ENCODE measurements at regions not wholly inside any gene's neighbourhood (a gene's known extent, or its start where the extent isn't known, plus 50 kb on each side); places are given as distances from the start of the nearest gene placed in this dataset.

GRCh38 chr19:28495046-28495445, 717.9 kb downstream of the UQCRFS1 start:
- FAIRE-seq = no peak
- peaks cover 14% of the 10 kb centered on the region for H3K9me3 ChIP-seq
- H3K27ac ChIP-seq = no peak overlapping the region
- DNase-seq (ENCODE audit: low read depth in 1 of 2, low spot score in 1 of 2) = no peak
- no peak overlapping the region for H3K4me3 ChIP-seq
- no peaks in the 10 kb centered on the region for H3K4me1 ChIP-seq
- ChIA-PET POLR2A (no interaction called here), CTCF (no interaction called here)
- no peak for TF ChIP-seq USF2 (IDR thresholded peaks at IDR 0.05)
- no peak for TF ChIP-seq FOXS1 (CRISPR knock-in tag; IDR thresholded peaks at IDR 0.05)
- TF ChIP-seq RCOR1 (IDR thresholded peaks at IDR 0.05; ENCODE audit: low read depth, low read length) = no peak
- TF ChIP-seq CEBPB (IDR thresholded peaks at IDR 0.05) = no peak
- TF ChIP-seq PHF8 (IDR thresholded peaks at IDR 0.05; ENCODE audit: borderline replicate concordance, low read depth) = no peak
- TF ChIP-seq CBX2 (IDR thresholded peaks at IDR 0.05; ENCODE audit: borderline replicate concordance, low read depth) = no peak
- no peak for TF ChIP-seq HMGXB4 (CRISPR knock-in tag; IDR thresholded peaks at IDR 0.05; ENCODE audit: borderline replicate concordance)
- TF ChIP-seq FOSL2 (IDR thresholded peaks at IDR 0.05) = no peak
- no peak for TF ChIP-seq FOSL2 (CRISPR knock-in tag; IDR thresholded peaks at IDR 0.05)
- TF ChIP-seq RAD21 (conservative IDR thresholded peaks at IDR 0.05 in 1 of 2, IDR thresholded peaks at IDR 0.05 in 1 of 2) = no peak
- ATAC-seq = no peak
- H3K4me2 ChIP-seq = no peak overlapping the region
- WGBS (ENCODE audit: missing lambda C conversion rate) = 4% methylated on average over 4 of the region's 4 CpGs

GRCh38 chr19:28494461-28494860, 718.5 kb downstream of the UQCRFS1 start:
- CTCF ChIA-PET = no interaction called here
- Histone ChIP-seq H3K4me1 (no peaks in the 10 kb centered on the region), H3K27ac (no peak overlapping the region), H3K9me3 (peaks cover 16% of the 10 kb centered on the region), H3K4me3 (no peak overlapping the region), H3K4me2 (no peak overlapping the region)
- FAIRE-seq = no peak
- ATAC-seq = no peak
- no peak for TF ChIP-seq JUNB (IDR thresholded peaks at IDR 0.05)
- TF ChIP-seq RAD21 (conservative IDR thresholded peaks at IDR 0.05 in 1 of 2, IDR thresholded peaks at IDR 0.05 in 1 of 2) = no peak
- TF ChIP-seq MAZ (IDR thresholded peaks at IDR 0.05; ENCODE audit: borderline replicate concordance, low read depth, low read length) = no peak
- TF ChIP-seq HOXB13 (CRISPR knock-in tag; IDR thresholded peaks at IDR 0.05; ENCODE audit: low read depth) = no peak
- TF ChIP-seq HOXB5 (CRISPR knock-in tag; IDR thresholded peaks at IDR 0.05) = no peak
- TF ChIP-seq, protein P1, sequence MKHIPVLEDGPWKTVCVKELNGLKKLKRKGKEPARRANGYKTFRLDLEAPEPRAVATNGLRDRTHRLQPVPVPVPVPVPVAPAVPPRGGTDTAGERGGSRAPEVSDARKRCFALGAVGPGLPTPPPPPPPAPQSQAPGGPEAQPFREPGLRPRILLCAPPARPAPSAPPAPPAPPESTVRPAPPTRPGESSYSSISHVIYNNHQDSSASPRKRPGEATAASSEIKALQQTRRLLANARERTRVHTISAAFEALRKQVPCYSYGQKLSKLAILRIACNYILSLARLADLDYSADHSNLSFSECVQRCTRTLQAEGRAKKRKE (CRISPR knock-in tag; IDR thresholded peaks at IDR 0.05; ENCODE audit: low read depth) = no peak
- TF ChIP-seq HOXA7 (CRISPR knock-in tag; IDR thresholded peaks at IDR 0.05) = no peak
- TF ChIP-seq, protein P2, sequence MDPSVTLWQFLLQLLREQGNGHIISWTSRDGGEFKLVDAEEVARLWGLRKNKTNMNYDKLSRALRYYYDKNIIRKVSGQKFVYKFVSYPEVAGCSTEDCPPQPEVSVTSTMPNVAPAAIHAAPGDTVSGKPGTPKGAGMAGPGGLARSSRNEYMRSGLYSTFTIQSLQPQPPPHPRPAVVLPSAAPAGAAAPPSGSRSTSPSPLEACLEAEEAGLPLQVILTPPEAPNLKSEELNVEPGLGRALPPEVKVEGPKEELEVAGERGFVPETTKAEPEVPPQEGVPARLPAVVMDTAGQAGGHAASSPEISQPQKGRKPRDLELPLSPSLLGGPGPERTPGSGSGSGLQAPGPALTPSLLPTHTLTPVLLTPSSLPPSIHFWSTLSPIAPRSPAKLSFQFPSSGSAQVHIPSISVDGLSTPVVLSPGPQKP (IDR thresholded peaks at IDR 0.05; ENCODE audit: low read depth, low read length) = no peak
- no peak for TF ChIP-seq HES2 (IDR thresholded peaks at IDR 0.05)
- 34% methylated on average over 7 of the region's 7 CpGs for WGBS (ENCODE audit: missing lambda C conversion rate)
- POLR2A ChIA-PET = no interaction called here
- DNase-seq (ENCODE audit: low read depth in 1 of 2, low spot score in 1 of 2) = no peak

DNA sequence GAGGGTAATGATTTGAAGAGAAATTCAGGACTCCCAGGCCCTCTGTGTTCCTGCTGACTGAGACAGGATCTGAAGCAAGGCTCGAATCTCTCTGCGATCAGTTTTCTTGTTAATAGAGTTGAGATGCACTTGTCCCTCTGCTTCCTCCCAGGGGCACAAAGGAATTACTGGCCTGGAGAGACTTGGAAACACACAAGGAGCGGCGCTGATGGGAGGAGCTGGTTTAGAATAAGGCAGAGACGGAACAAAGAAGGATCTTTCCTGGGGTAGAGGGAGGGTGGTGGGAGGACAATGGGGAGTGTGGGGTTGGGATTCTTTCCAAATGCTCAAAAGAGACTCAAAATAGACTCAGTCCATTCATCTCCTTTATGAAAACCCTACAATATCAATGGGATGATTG, 719.1 kb downstream of the UQCRFS1 start:
- DNase-seq (ENCODE audit: low read depth in 1 of 2, low spot score in 1 of 2) = no peak
- H3K4me2 ChIP-seq = no peak overlapping the region
- FAIRE-seq = no peak
- ATAC-seq = no peak
- ChIA-PET POLR2A (no interaction called here), CTCF (no interaction called here)
- WGBS (ENCODE audit: missing lambda C conversion rate) = 52% methylated on average over 5 of the region's 5 CpGs
- peaks cover 17% of the 10 kb centered on the region for H3K9me3 ChIP-seq
- H3K27ac ChIP-seq = no peak overlapping the region
- no peaks in the 10 kb centered on the region for H3K4me1 ChIP-seq
- no peak overlapping the region for H3K4me3 ChIP-seq
- TF ChIP-seq, protein P2 (IDR thresholded peaks at IDR 0.05; ENCODE audit: low read depth, low read length) = no peak
- TF ChIP-seq CHD4 (IDR thresholded peaks at IDR 0.05; ENCODE audit: borderline replicate concordance) (no peak), RFX5 (IDR thresholded peaks at IDR 0.05) (no peak), CTCF (IDR thresholded peaks at IDR 0.05) (no peak), GATA3 (IDR thresholded peaks at IDR 0.05; ENCODE audit: borderline replicate concordance) (no peak), MAFK (IDR thresholded peaks at IDR 0.05; ENCODE audit: partially characterized antibody) (no peak), FOSB (CRISPR knock-in tag; IDR thresholded peaks at IDR 0.05) (no peak), KDM5A (IDR thresholded peaks at IDR 0.05) (no peak), E2F6 (IDR thresholded peaks at IDR 0.05; ENCODE audit: borderline replicate concordance, low read depth) (no peak), CBX8 (IDR thresholded peaks at IDR 0.05) (no peak)

Measured in A549 (cell line).